RWPE1 (cell line): ENCODE measurements at regions not wholly inside any gene's neighbourhood (a gene's known extent, or its start where the extent isn't known, plus 50 kb on each side); places are given as distances from the start of the nearest gene placed in this dataset.

ENCODE experiments used
- CTCF ChIA-PET: fragments of 350-600 bp; sonication (Branson Sonifier 250); formaldehyde crosslinking; extraction: SDS; loops from one replicate; lab custom pipeline; 2021; lab: Yijun Ruan, JAX
- POLR2A ChIA-PET: fragments of 400-600 bp; formaldehyde crosslinking; extraction: SDS; loops from one replicate; lab custom pipeline; 2020; ENCODE audit warnings: antibody characterized with exemption; ENCODE audit not compliant: low non-redundant PET; lab: Yijun Ruan, JAX
- DNase-seq: peaks from one replicate; pipeline ENCODE4 v3.0.0; 2012; ENCODE audit warnings: low spot score
- H3K27ac ChIP-seq: fragments of 450-650 bp; 2 replicates; pipeline ENCODE4 v1.5.1; 2017
- CTCF ChIP-seq: fragments of 450-650 bp; conservative IDR thresholded peaks from 2 replicates; pipeline ENCODE4 v1.5.1; 2017; ENCODE audit warnings: low read depth, mild to moderate bottlenecking

- H3K27ac ChIP-seq = no peak overlapping the region
- DNase-seq = no peak
- no peak for TF ChIP-seq CTCF
- ChIA-PET POLR2A (no interaction called here), CTCF (no interaction called here)
These were observed 271.0 kb upstream of the AMELY start for GRCh38 chrY:7182591-7182990.

DNA sequence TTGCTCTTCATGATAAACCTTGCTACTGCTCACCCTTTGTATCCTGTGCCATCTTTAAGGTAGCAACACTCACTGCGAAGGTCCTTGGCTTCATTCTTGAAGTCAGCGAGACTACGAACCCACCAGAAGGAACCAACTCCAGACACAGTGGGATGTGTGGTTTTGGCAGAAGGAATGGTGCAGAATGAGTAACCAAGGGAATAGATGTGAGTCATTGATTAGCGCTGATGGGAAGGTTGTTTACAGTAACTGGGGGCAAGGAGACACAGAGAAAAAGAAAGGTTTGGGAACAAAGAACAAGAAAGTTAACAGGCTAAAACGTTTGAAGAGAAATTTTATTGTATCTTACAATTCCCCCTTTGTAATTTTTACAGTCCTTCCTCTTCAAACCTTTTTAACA lies 266.1 kb upstream of the AMELY start:
- POLR2A ChIA-PET = no interaction called here
- TF ChIP-seq CTCF = no peak
- H3K27ac ChIP-seq = no peak overlapping the region
- CTCF ChIA-PET = no interaction called here
- peak; percentile 0 for DNase-seq

DNA sequence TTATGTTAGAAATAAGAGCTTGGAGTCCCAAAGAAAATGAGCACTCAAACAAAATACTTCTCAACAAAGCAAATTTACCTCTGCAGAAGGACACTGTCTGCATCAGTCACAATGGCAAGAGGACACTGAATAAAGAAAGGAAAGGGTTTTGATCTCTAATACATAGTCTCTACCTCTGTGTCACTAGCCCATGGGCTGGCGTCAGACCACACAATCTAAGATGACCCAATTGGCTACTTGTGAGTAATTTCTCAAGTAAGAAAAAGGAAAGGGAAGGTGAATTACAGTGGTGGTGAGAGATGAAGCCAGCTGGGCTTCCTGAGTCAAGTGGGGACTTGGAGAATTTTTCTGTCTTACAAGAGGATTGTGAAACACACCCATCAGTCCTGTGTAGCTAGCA lies 257.9 kb upstream of the AMELY start:
- POLR2A ChIA-PET = no interaction called here
- DNase-seq = no peak
- no peak for TF ChIP-seq CTCF
- no peak overlapping the region for H3K27ac ChIP-seq
- CTCF ChIA-PET = no interaction called here

GRCh38 chrY:7141477-7141876 lies 229.9 kb upstream of the AMELY start:
- ChIA-PET CTCF (no interaction called here), POLR2A (no interaction called here)
- no peak overlapping the region for H3K27ac ChIP-seq
- no peak for DNase-seq
- no peak for TF ChIP-seq CTCF
